ENCODE measurements at regions not wholly inside any gene's neighbourhood (a gene's known extent, or its start where the extent isn't known, plus 50 kb on each side); places are given as distances from the start of the nearest gene placed in this dataset.

- Histone ChIP-seq H3K4me3 (ENCODE audit: control insufficient read depth in 1 of 7, extremely low read depth in 1 of 7, insufficient read depth in 4 of 7, low read depth in 2 of 7, low read length in 6 of 7) (no peak overlapping the region), H3K36me3 (ENCODE audit: control insufficient read depth in 4 of 4, insufficient read depth in 4 of 4, low read length in 3 of 4) (no peaks in the 10 kb centered on the region), H3K27me3 (replicated peaks in 2 of 5; ENCODE audit: control insufficient read depth in 4 of 5, insufficient read depth in 5 of 5, low read length in 4 of 5) (no peaks in the 10 kb centered on the region), H3K9me3 (ENCODE audit: control extremely low read depth in 1 of 5, control insufficient read depth in 4 of 5, insufficient read depth in 2 of 5, low read depth in 1 of 5, low read length in 4 of 5) (peaks cover 0 to 4% (median 0%) of the 10 kb centered on the region in 5 experiments), H3K4me1 (ENCODE audit: control extremely low read depth in 1 of 4, control insufficient read depth in 4 of 4, insufficient read depth in 4 of 4, low read length in 3 of 4) (no peaks in the 10 kb centered on the region), H3K27ac (ENCODE audit: insufficient read depth in 1 of 2, low read depth in 1 of 2, low read length in 2 of 2, poor library complexity in 1 of 2, severe bottlenecking in 2 of 2) (no peak overlapping the region)
- ChIA-PET CTCF (interaction anchor here (1.2 kb wide), 1 partner anchor 261 kb away, joined by 3 read pairs; no protein-coding TSS in a partner anchor), POLR2A (no interaction called here)
- DNase-seq: no peak
- WGBS (ENCODE audit: insufficient coverage): no CpG with 5 or more reads among the region's 1 CpG
These were observed 616.0 kb downstream of the USP25 start for GRCh38 chr21:16345757-16346156.

- DNase-seq: no peak
- H3K4me1 ChIP-seq (ENCODE audit: control extremely low read depth in 1 of 4, control insufficient read depth in 4 of 4, insufficient read depth in 4 of 4, low read length in 3 of 4): no peaks in the 10 kb centered on the region
- H3K4me3 ChIP-seq (ENCODE audit: control insufficient read depth in 1 of 7, extremely low read depth in 1 of 7, insufficient read depth in 4 of 7, low read depth in 2 of 7, low read length in 6 of 7): no peak overlapping the region
- CTCF ChIA-PET: interaction anchor here (0.6 kb wide), 1 partner anchor 392 kb away, joined by 3 read pairs; no protein-coding TSS in a partner anchor
- H3K9me3 ChIP-seq (ENCODE audit: control extremely low read depth in 1 of 5, control insufficient read depth in 4 of 5, insufficient read depth in 2 of 5, low read depth in 1 of 5, low read length in 4 of 5): no peaks in the 10 kb centered on the region
- POLR2A ChIA-PET: no interaction called here
- H3K27me3 ChIP-seq (replicated peaks in 2 of 5; ENCODE audit: control insufficient read depth in 4 of 5, insufficient read depth in 5 of 5, low read length in 4 of 5): no peaks in the 10 kb centered on the region
- peaks cover 0 to 4% (median 2%) of the 10 kb centered on the region in 4 experiments for H3K36me3 ChIP-seq (ENCODE audit: control insufficient read depth in 4 of 4, insufficient read depth in 4 of 4, low read length in 3 of 4)
- no peak overlapping the region for H3K27ac ChIP-seq (ENCODE audit: insufficient read depth in 1 of 2, low read depth in 1 of 2, low read length in 2 of 2, poor library complexity in 1 of 2, severe bottlenecking in 2 of 2)
These were observed 617.4 kb downstream of the USP25 start for GRCh38 chr21:16347223-16347622.

- whole genome bisulfite sequencing (ENCODE audit: insufficient coverage): 100% methylated on average over 5 of the region's 6 CpGs
- CTCF ChIA-PET: interaction anchor here (1.0 kb wide), 1 partner anchor 255 kb away, joined by 3 read pairs; no protein-coding TSS in a partner anchor
- no peaks in the 10 kb centered on the region for H3K4me1 ChIP-seq (ENCODE audit: control extremely low read depth in 1 of 4, control insufficient read depth in 4 of 4, insufficient read depth in 4 of 4, low read length in 3 of 4)
- H3K36me3 ChIP-seq (ENCODE audit: control insufficient read depth in 4 of 4, insufficient read depth in 4 of 4, low read length in 3 of 4): peaks cover 0 to 4% (median 2%) of the 10 kb centered on the region in 4 experiments
- DNase-seq: no peak
- no peaks in the 10 kb centered on the region for H3K27me3 ChIP-seq (replicated peaks in 2 of 5; ENCODE audit: control insufficient read depth in 4 of 5, insufficient read depth in 5 of 5, low read length in 4 of 5)
- POLR2A ChIA-PET: no interaction called here
- no peak overlapping the region for H3K27ac ChIP-seq (ENCODE audit: insufficient read depth in 1 of 2, low read depth in 1 of 2, low read length in 2 of 2, poor library complexity in 1 of 2, severe bottlenecking in 2 of 2)
- no peaks in the 10 kb centered on the region for H3K9me3 ChIP-seq (ENCODE audit: control extremely low read depth in 1 of 5, control insufficient read depth in 4 of 5, insufficient read depth in 2 of 5, low read depth in 1 of 5, low read length in 4 of 5)
- H3K4me3 ChIP-seq (ENCODE audit: control insufficient read depth in 1 of 7, extremely low read depth in 1 of 7, insufficient read depth in 4 of 7, low read depth in 2 of 7, low read length in 6 of 7): no peak overlapping the region
These were observed 624.0 kb downstream of the USP25 start for GRCh38 chr21:16353764-16354163.

DNA sequence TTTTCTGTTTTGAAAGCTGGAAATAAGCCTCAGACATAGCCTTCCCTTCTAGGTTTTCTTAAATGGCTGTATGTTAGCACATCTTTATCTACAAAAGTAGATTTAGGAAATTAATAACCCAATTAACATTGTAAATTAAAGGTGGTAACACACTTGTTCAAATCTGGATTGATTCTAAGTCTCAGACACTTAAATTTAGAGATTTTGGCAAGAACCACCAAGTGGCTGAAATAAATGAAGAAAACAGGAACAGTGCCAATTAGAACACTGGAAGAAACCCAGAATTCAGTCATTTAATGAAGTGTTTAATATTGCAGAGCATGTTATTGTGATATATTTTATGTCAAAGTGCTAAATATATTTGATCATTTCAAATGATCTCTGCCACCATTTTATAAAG is 628.2 kb downstream of the USP25 start:
- ChIA-PET POLR2A (no interaction called here), CTCF (interaction anchor here (0.7 kb wide), 1 partner anchor 13 kb away, joined by 3 read pairs; no protein-coding TSS in a partner anchor)
- Histone ChIP-seq H3K27ac (ENCODE audit: insufficient read depth in 1 of 2, low read depth in 1 of 2, low read length in 2 of 2, poor library complexity in 1 of 2, severe bottlenecking in 2 of 2) (no peak overlapping the region), H3K27me3 (replicated peaks in 2 of 5; ENCODE audit: control insufficient read depth in 4 of 5, insufficient read depth in 5 of 5, low read length in 4 of 5) (no peaks in the 10 kb centered on the region), H3K4me1 (ENCODE audit: control extremely low read depth in 1 of 4, control insufficient read depth in 4 of 4, insufficient read depth in 4 of 4, low read length in 3 of 4) (no peaks in the 10 kb centered on the region), H3K4me3 (ENCODE audit: control insufficient read depth in 1 of 7, extremely low read depth in 1 of 7, insufficient read depth in 4 of 7, low read depth in 2 of 7, low read length in 6 of 7) (no peak overlapping the region), H3K36me3 (ENCODE audit: control insufficient read depth in 4 of 4, insufficient read depth in 4 of 4, low read length in 3 of 4) (no peaks in the 10 kb centered on the region), H3K9me3 (ENCODE audit: control extremely low read depth in 1 of 5, control insufficient read depth in 4 of 5, insufficient read depth in 2 of 5, low read depth in 1 of 5, low read length in 4 of 5) (peaks cover 0 to 4% (median 0%) of the 10 kb centered on the region in 5 experiments)
- DNase-seq: peak in 1 of 3 donors; percentile 4

DNA sequence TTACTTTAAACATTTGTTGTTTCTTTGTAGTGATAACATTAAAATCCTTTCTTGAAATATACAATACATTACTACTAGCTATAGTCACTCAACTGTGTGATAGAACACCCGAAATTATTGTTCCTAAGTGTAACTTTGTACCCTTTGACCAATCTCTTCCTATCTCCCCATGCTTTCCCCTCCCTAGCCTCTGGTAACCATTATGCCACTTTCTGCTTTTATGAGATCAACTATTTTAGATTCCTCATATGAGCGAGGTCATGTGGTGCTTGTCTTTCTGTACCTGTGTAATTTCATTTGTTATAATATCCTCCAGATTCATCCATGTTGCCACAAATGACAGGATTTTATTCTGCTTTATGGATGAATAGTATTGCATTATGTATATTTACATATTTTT is 629.0 kb downstream of the USP25 start:
- H3K4me3 ChIP-seq (ENCODE audit: control insufficient read depth in 1 of 7, extremely low read depth in 1 of 7, insufficient read depth in 4 of 7, low read depth in 2 of 7, low read length in 6 of 7): no peak overlapping the region
- whole genome bisulfite sequencing (ENCODE audit: insufficient coverage): no CpG with 5 or more reads among the region's 2 CpGs
- CTCF ChIA-PET: no interaction called here
- H3K27ac ChIP-seq (ENCODE audit: insufficient read depth in 1 of 2, low read depth in 1 of 2, low read length in 2 of 2, poor library complexity in 1 of 2, severe bottlenecking in 2 of 2): no peak overlapping the region
- POLR2A ChIA-PET: no interaction called here
- H3K36me3 ChIP-seq (ENCODE audit: control insufficient read depth in 4 of 4, insufficient read depth in 4 of 4, low read length in 3 of 4): no peaks in the 10 kb centered on the region
- H3K9me3 ChIP-seq (ENCODE audit: control extremely low read depth in 1 of 5, control insufficient read depth in 4 of 5, insufficient read depth in 2 of 5, low read depth in 1 of 5, low read length in 4 of 5): peaks cover 0 to 4% (median 0%) of the 10 kb centered on the region in 5 experiments
- DNase-seq: peak in 1 of 3 donors; percentile 4
- no peaks in the 10 kb centered on the region for H3K4me1 ChIP-seq (ENCODE audit: control extremely low read depth in 1 of 4, control insufficient read depth in 4 of 4, insufficient read depth in 4 of 4, low read length in 3 of 4)
- no peaks in the 10 kb centered on the region for H3K27me3 ChIP-seq (replicated peaks in 2 of 5; ENCODE audit: control insufficient read depth in 4 of 5, insufficient read depth in 5 of 5, low read length in 4 of 5)

GRCh38 chr21:16363100-16363499 is 633.3 kb downstream of the USP25 start:
- WGBS (ENCODE audit: insufficient coverage): 100% methylated on average over 1 of the region's 2 CpGs
- Histone ChIP-seq H3K9me3 (ENCODE audit: control extremely low read depth in 1 of 5, control insufficient read depth in 4 of 5, insufficient read depth in 2 of 5, low read depth in 1 of 5, low read length in 4 of 5) (peaks cover 0 to 4% (median 0%) of the 10 kb centered on the region in 5 experiments), H3K27me3 (replicated peaks in 2 of 5; ENCODE audit: control insufficient read depth in 4 of 5, insufficient read depth in 5 of 5, low read length in 4 of 5) (no peaks in the 10 kb centered on the region), H3K27ac (ENCODE audit: insufficient read depth in 1 of 2, low read depth in 1 of 2, low read length in 2 of 2, poor library complexity in 1 of 2, severe bottlenecking in 2 of 2) (no peak overlapping the region), H3K4me1 (ENCODE audit: control extremely low read depth in 1 of 4, control insufficient read depth in 4 of 4, insufficient read depth in 4 of 4, low read length in 3 of 4) (no peaks in the 10 kb centered on the region), H3K4me3 (ENCODE audit: control insufficient read depth in 1 of 7, extremely low read depth in 1 of 7, insufficient read depth in 4 of 7, low read depth in 2 of 7, low read length in 6 of 7) (no peak overlapping the region), H3K36me3 (ENCODE audit: control insufficient read depth in 4 of 4, insufficient read depth in 4 of 4, low read length in 3 of 4) (no peaks in the 10 kb centered on the region)
- CTCF ChIA-PET: no interaction called here
- POLR2A ChIA-PET: no interaction called here
- DNase-seq: no peak

DNA sequence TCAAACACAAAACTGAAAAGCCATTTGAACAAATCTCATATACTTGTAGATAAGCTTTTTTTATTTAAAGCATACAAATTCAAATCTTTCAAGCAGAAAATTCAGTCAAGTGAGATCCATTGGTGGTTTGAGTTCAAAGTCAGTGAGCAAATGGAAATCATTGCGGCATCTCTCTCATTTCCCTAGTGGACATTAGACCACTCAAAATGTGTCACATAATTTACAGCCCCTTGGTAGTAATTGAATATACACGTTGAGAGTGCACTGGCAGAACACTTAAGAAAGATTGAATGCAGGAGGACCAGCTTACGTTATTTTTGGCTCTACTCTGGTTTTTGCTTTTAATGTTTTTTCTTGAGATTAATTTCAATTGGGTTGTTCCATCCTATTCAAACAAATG is 633.7 kb downstream of the USP25 start:
- H3K9me3 ChIP-seq (ENCODE audit: control extremely low read depth in 1 of 5, control insufficient read depth in 4 of 5, insufficient read depth in 2 of 5, low read depth in 1 of 5, low read length in 4 of 5): peaks cover 0 to 4% (median 0%) of the 10 kb centered on the region in 5 experiments
- H3K4me3 ChIP-seq (ENCODE audit: control insufficient read depth in 1 of 7, extremely low read depth in 1 of 7, insufficient read depth in 4 of 7, low read depth in 2 of 7, low read length in 6 of 7): no peak overlapping the region
- no peak overlapping the region for H3K27ac ChIP-seq (ENCODE audit: insufficient read depth in 1 of 2, low read depth in 1 of 2, low read length in 2 of 2, poor library complexity in 1 of 2, severe bottlenecking in 2 of 2)
- H3K36me3 ChIP-seq (ENCODE audit: control insufficient read depth in 4 of 4, insufficient read depth in 4 of 4, low read length in 3 of 4): no peaks in the 10 kb centered on the region
- H3K27me3 ChIP-seq (replicated peaks in 2 of 5; ENCODE audit: control insufficient read depth in 4 of 5, insufficient read depth in 5 of 5, low read length in 4 of 5): no peaks in the 10 kb centered on the region
- no peaks in the 10 kb centered on the region for H3K4me1 ChIP-seq (ENCODE audit: control extremely low read depth in 1 of 4, control insufficient read depth in 4 of 4, insufficient read depth in 4 of 4, low read length in 3 of 4)
- DNase-seq: no peak
- POLR2A ChIA-PET: no interaction called here
- CTCF ChIA-PET: no interaction called here
- no CpG with 5 or more reads among the region's 3 CpGs for WGBS (ENCODE audit: insufficient coverage)
